HG03520 (cell line): ENCODE measurements at regions not wholly inside any gene's neighbourhood (a gene's known extent, or its start where the extent isn't known, plus 50 kb on each side); places are given as distances from the start of the nearest gene placed in this dataset.
"Not testable (repeated sequence)": the region's sequence is repeated elsewhere in the genome, so short reads cannot be mapped to it uniquely, and the experiment has no call there.

Experiments used
- ATAC-seq: cut with Tn5 transposase; IDR thresholded peaks from one replicate; pipeline ENCODE4 v1.9.1; 2021; ENCODE audit warnings: mild to moderate bottlenecking, moderate library complexity; ENCODE audit not compliant: unreplicated experiment

GRCh38 chr20:25852968-25853717 lies 156.5 kb upstream of the ZNF337 start:
- ATAC-seq = not testable (repeated sequence)

GRCh38 chr20:25850133-25850532 lies 153.5 kb upstream of the ZNF337 start:
- ATAC-seq = not testable (repeated sequence)

GRCh38 chr20:25848222-25848621 lies 151.6 kb upstream of the ZNF337 start:
- no peak for ATAC-seq

- not testable (repeated sequence) for ATAC-seq
Observed at GRCh38 chr20:25844640-25845039, 148.0 kb upstream of the ZNF337 start.

GRCh38 chr20:25813511-25813910 lies 116.9 kb upstream of the ZNF337 start:
- not testable (repeated sequence) for ATAC-seq

- ATAC-seq = not testable (repeated sequence)
Observed at GRCh38 chr20:25798174-25798993, 101.7 kb upstream of the ZNF337 start.

- not testable (repeated sequence) for ATAC-seq
Observed at GRCh38 chr20:25797062-25797461, 100.4 kb upstream of the ZNF337 start.

- ATAC-seq = not testable (repeated sequence)
Observed at GRCh38 chr20:25777241-25777640, 80.6 kb upstream of the ZNF337 start.

GRCh38 chr20:25774711-25775110 lies 78.1 kb upstream of the ZNF337 start:
- not testable (repeated sequence) for ATAC-seq

GRCh38 chr20:25774203-25774602 lies 77.5 kb upstream of the ZNF337 start:
- not testable (repeated sequence) for ATAC-seq

- not testable (repeated sequence) for ATAC-seq
Observed at GRCh38 chr20:25772437-25772836, 75.8 kb upstream of the ZNF337 start.

- not testable (repeated sequence) for ATAC-seq
Observed at GRCh38 chr20:25771818-25772217, 75.2 kb upstream of the ZNF337 start.

GRCh38 chr20:25761596-25761995 lies 64.9 kb upstream of the ZNF337 start:
- ATAC-seq = no peak

GRCh38 chr20:25761046-25761445 lies 64.4 kb upstream of the ZNF337 start:
- not testable (repeated sequence) for ATAC-seq

- ATAC-seq = no peak
Observed at GRCh38 chr20:25750765-25751696, 54.4 kb upstream of the ZNF337 start.

- no peak for ATAC-seq
Observed at GRCh38 chr20:25750220-25750764, 53.6 kb upstream of the ZNF337 start.

GRCh38 chr20:25749649-25750048 lies 53.0 kb upstream of the ZNF337 start:
- no peak for ATAC-seq
